SU-DHL-6 (cell line): ENCODE measurements at regions not wholly inside any gene's neighbourhood (a gene's known extent, or its start where the extent isn't known, plus 50 kb on each side); places are given as distances from the start of the nearest gene placed in this dataset.

Experiments
- H2AFZ ChIP-seq: fragments of 200-600 bp; sonication (generic); 2 replicates; pipeline ENCODE4 v1.6.1; 2014; ENCODE audit warnings: low read depth, mild to moderate bottlenecking, moderate library complexity, mixed read lengths, antibody characterized with exemption, low read length; ENCODE audit not compliant: severe bottlenecking
- H3F3A ChIP-seq: fragments of 200-600 bp; shearing (Covaris generic); 2 replicates; pipeline ENCODE4 v1.6.0; 2016; ENCODE audit warnings: antibody characterized with exemption, mild to moderate bottlenecking; ENCODE audit not compliant: insufficient read depth
- H3K27ac ChIP-seq: fragments of 200-600 bp; sonication (generic); 2 replicates; pipeline ENCODE4 v1.5.1; 2016; ENCODE audit warnings: low read depth, mild to moderate bottlenecking, low read length, moderate library complexity, mixed read lengths
- H3K27me3 ChIP-seq: fragments of 200-600 bp; sonication (generic), shearing (Covaris generic); 2 replicates; pipeline ENCODE4 v1.6.0; 2014; ENCODE audit warnings: mild to moderate bottlenecking, low read length
- H3K36me3 ChIP-seq: fragments of 200-600 bp; sonication (generic); 2 replicates; pipeline ENCODE4 v1.6.1; 2014; ENCODE audit warnings: mild to moderate bottlenecking, low read length, mixed read lengths
- H3K4me2 ChIP-seq: fragments of 300-600, 200-600 bp; shearing (Covaris generic), sonication (generic); 2 replicates; pipeline ENCODE4 v1.6.0; 2014; ENCODE audit warnings: low read length, low read depth, mild to moderate bottlenecking; ENCODE audit not compliant: poor library complexity, severe bottlenecking
- H3K4me3 ChIP-seq: fragments of 200-600 bp; sonication (generic); 2 replicates; pipeline ENCODE4 v1.5.1; 2014; ENCODE audit warnings: antibody characterized with exemption, low read length, mild to moderate bottlenecking, mixed read lengths; ENCODE audit not compliant: insufficient read depth, poor library complexity, severe bottlenecking
- H3K79me2 ChIP-seq: fragments of 200-600 bp; sonication (generic); 2 replicates; pipeline ENCODE4 v1.6.1; 2014; ENCODE audit warnings: mild to moderate bottlenecking, low read length, moderate library complexity; ENCODE audit not compliant: insufficient read depth
- H3K9ac ChIP-seq: fragments of 200-600 bp; sonication (generic); 2 replicates; pipeline ENCODE4 v1.7.0; 2014; ENCODE audit warnings: mild to moderate bottlenecking, low read length
- H3K9me2 ChIP-seq: fragments of 200-600 bp; sonication (generic); replicated peaks from 2 replicates; pipeline ENCODE4 v1.6.1; 2014; ENCODE audit warnings: low read length; ENCODE audit not compliant: insufficient read depth
- H3K9me3 ChIP-seq: fragments of 200-600 bp; sonication (generic); 2 replicates; pipeline ENCODE4 v1.6.1; 2014; ENCODE audit warnings: low read length, mixed read lengths; ENCODE audit not compliant: insufficient read depth
- H4K20me1 ChIP-seq: fragments of 200-600 bp; sonication (generic); 2 replicates; pipeline ENCODE4 v1.6.1; 2014; ENCODE audit warnings: low read depth, mild to moderate bottlenecking, antibody characterized with exemption, low read length, moderate library complexity, mixed read lengths
- EZH2phosphoT487 ChIP-seq: fragments of 200-600 bp; sonication (generic), shearing (Covaris generic); conservative IDR thresholded peaks from 2 replicates; pipeline ENCODE4 v1.6.1; 2018; ENCODE audit warnings: mild to moderate bottlenecking, antibody characterized with exemption, low read length, moderate library complexity, mixed read lengths
- TF ChIP-seq, protein P1 (sequence below): fragments of 200-600 bp; sonication (generic); IDR thresholded peaks from one replicate; pipeline ENCODE4 v1.5.1; 2017; ENCODE audit warnings: antibody characterized with exemption, mild to moderate bottlenecking, low read length, moderate library complexity; ENCODE audit not compliant: insufficient read depth, poor library complexity, severe bottlenecking

DNA sequence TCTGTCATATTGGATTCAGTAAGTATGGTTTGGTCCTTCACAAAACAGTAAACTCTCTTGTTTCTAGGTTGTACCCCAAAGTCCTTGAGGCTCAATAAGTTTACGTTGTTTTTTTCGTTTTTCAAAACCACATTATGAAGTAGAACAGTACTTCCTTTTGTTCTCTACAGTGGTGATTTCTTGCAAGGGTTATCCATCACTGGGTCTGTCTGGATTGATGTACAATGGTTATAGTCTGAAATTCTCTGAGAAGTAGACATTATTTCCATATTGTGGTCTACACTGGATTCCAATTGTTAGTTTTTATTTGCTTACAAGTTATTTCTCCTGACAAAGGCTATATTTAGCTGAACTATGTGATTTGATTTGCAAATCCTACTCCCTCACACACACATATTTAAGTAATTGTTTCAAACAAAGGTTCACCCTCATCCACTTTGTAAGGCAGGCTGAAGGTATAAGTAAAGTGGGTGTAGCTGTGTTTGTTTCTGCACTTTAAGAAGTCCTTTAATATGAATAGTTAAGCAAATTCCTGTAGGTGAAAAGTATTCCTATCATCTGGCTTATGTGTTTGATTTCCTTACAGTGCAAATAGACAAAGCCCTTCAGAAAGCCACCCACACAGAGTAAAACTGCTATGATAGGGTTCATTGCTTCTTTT, 64.2 kb upstream of the MME start:
- TF ChIP-seq, protein P1, sequence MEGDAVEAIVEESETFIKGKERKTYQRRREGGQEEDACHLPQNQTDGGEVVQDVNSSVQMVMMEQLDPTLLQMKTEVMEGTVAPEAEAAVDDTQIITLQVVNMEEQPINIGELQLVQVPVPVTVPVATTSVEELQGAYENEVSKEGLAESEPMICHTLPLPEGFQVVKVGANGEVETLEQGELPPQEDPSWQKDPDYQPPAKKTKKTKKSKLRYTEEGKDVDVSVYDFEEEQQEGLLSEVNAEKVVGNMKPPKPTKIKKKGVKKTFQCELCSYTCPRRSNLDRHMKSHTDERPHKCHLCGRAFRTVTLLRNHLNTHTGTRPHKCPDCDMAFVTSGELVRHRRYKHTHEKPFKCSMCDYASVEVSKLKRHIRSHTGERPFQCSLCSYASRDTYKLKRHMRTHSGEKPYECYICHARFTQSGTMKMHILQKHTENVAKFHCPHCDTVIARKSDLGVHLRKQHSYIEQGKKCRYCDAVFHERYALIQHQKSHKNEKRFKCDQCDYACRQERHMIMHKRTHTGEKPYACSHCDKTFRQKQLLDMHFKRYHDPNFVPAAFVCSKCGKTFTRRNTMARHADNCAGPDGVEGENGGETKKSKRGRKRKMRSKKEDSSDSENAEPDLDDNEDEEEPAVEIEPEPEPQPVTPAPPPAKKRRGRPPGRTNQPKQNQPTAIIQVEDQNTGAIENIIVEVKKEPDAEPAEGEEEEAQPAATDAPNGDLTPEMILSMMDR: no peak
- no peak for TF ChIP-seq EZH2phosphoT487
- Histone ChIP-seq H2AFZ (no peak overlapping the region), H4K20me1 (no peaks in the 10 kb centered on the region), H3K27ac (no peak overlapping the region), H3K27me3 (no peaks in the 10 kb centered on the region), H3K4me2 (no peak overlapping the region), H3K9me3 (no peaks in the 10 kb centered on the region), H3K4me3 (no peak overlapping the region), H3F3A (no peaks in the 10 kb centered on the region), H3K9me2 (no peaks in the 10 kb centered on the region), H3K79me2 (no peaks in the 10 kb centered on the region), H3K9ac (no peak overlapping the region), H3K36me3 (no peaks in the 10 kb centered on the region)

- Histone ChIP-seq H3K4me3 (no peak overlapping the region), H4K20me1 (no peaks in the 10 kb centered on the region), H3K36me3 (no peaks in the 10 kb centered on the region), H3K27ac (no peak overlapping the region), H3K4me2 (no peak overlapping the region), H3K9ac (no peak overlapping the region), H3K9me3 (no peaks in the 10 kb centered on the region), H3K79me2 (no peaks in the 10 kb centered on the region), H3F3A (no peaks in the 10 kb centered on the region), H2AFZ (no peak overlapping the region), H3K27me3 (no peaks in the 10 kb centered on the region), H3K9me2 (no peaks in the 10 kb centered on the region)
- no peak for TF ChIP-seq EZH2phosphoT487
- TF ChIP-seq, protein P1: no peak
Measured at GRCh38 chr3:155014953-155015352, 65.2 kb upstream of the MME start.

DNA sequence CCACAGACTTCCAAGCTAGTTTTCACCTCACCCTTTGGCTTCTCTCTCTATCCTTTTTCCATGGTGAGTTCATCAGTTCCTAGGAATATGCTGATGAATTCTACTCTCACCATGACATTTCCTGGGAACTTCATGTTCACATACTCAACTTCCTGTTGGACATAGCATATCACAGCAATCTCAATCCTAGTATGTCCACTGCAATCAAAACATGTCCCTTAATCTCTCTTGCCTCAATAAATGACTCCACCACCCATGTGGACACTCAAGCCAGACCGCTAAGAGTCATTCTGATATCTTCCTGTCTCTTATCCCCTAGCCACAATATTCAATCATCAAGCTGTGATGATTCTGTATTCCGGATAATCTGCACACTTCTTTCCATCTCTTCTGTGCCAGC, 66.7 kb upstream of the MME start:
- H3K27ac ChIP-seq: no peak overlapping the region
- H3K79me2 ChIP-seq: no peaks in the 10 kb centered on the region
- H3F3A ChIP-seq: no peaks in the 10 kb centered on the region
- H3K9me2 ChIP-seq: no peaks in the 10 kb centered on the region
- TF ChIP-seq EZH2phosphoT487: no peak
- TF ChIP-seq, protein P1: no peak
- H2AFZ ChIP-seq: no peak overlapping the region
- no peaks in the 10 kb centered on the region for H3K9me3 ChIP-seq
- H3K4me2 ChIP-seq: no peak overlapping the region
- H3K36me3 ChIP-seq: no peaks in the 10 kb centered on the region
- no peak overlapping the region for H3K9ac ChIP-seq
- H4K20me1 ChIP-seq: no peaks in the 10 kb centered on the region
- no peak overlapping the region for H3K4me3 ChIP-seq
- no peaks in the 10 kb centered on the region for H3K27me3 ChIP-seq

GRCh38 chr3:155012584-155012983, 67.5 kb upstream of the MME start:
- no peak overlapping the region for H3K9ac ChIP-seq
- no peaks in the 10 kb centered on the region for H3F3A ChIP-seq
- no peaks in the 10 kb centered on the region for H3K27me3 ChIP-seq
- no peak overlapping the region for H3K27ac ChIP-seq
- H3K9me3 ChIP-seq: no peaks in the 10 kb centered on the region
- no peak for TF ChIP-seq EZH2phosphoT487
- TF ChIP-seq, protein P1: no peak
- no peaks in the 10 kb centered on the region for H3K9me2 ChIP-seq
- no peak overlapping the region for H3K4me3 ChIP-seq
- no peaks in the 10 kb centered on the region for H3K79me2 ChIP-seq
- no peaks in the 10 kb centered on the region for H3K36me3 ChIP-seq
- no peak overlapping the region for H3K4me2 ChIP-seq
- no peaks in the 10 kb centered on the region for H4K20me1 ChIP-seq
- H2AFZ ChIP-seq: no peak overlapping the region
